GM18502 (cell line): ENCODE measurements at regions not wholly inside any gene's neighbourhood (a gene's known extent, or its start where the extent isn't known, plus 50 kb on each side); places are given as distances from the start of the nearest gene placed in this dataset.

ENCODE experiments used
- ATAC-seq: cut with Tn5 transposase; IDR thresholded peaks from one replicate; pipeline ENCODE4 v1.9.1; 2021; ENCODE audit warnings: mild to moderate bottlenecking; ENCODE audit not compliant: unreplicated experiment, poor library complexity

DNA sequence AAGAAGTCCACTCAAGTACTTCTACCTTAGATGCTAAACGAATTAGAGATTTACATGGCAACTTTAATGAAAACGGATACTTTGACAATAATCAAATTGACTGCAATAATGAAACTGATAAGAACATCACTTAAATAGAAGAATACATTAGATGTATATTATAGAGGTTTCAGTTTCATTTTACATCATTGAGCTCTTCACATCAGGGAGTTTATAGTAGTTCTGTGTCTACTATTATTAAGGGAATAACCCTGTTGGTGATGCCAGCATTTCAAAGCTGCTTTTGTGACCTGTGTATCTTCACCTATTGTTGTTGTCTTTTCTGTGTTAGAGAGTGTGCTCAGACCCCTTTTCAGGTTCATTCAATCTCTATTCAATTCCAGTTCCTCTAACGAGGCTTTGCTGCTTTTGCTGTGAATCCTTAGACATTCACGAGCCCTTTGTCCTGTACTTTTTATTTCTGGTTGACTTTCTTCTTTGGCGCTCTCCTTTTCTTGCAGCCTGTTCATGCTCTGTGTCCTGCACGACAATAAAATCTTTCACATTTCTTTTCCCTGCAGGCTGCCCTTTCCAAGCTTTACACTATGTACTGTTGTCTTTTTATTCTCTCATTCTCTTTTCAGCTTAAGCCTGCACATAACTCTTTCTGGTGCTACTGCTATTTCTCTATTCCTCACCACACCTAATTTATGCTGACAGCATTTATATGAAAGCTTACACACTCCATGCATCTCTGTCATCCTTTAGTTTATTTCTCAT lies 232.1 kb downstream of the CPE start:
- ATAC-seq: peak; percentile 49

DNA sequence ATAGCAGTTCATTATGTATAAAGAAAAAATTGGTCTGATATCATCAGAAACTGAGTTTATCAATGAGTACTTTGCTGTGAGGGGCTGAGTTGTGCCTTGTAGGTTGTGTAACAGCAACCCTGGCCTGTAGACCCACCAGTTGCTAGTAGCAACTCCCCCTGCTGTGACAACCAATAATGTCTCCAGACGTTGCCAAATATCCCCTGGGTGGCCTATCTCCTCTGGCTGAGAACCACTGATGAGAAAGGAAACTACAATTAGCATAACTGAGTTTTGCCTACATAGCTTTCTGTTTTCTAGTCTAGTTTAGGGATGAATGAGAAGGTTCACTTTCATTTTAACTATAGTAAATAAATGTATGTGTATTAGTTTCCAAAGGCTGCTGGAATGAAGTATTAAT lies 234.1 kb downstream of the CPE start:
- ATAC-seq: peak; percentile 97

DNA sequence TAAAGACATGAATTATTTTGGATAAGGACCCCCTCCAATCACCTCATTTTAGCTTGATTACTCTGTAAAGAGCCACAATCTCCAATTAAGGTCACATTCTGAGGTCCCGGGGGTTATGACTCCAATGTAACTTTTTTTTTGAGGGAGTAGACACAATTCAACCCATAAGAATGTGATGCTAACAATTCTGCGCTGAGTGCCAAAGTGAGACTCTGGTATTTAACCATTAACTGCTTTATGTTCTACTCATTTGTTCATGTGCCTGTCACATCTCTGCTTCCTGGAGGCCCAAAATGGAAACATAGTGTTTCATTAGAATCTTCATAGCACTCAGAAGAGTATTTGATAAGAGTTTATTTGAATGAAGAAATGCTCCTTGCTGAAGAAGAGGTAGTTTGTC lies 234.8 kb downstream of the CPE start:
- ATAC-seq: no peak

DNA sequence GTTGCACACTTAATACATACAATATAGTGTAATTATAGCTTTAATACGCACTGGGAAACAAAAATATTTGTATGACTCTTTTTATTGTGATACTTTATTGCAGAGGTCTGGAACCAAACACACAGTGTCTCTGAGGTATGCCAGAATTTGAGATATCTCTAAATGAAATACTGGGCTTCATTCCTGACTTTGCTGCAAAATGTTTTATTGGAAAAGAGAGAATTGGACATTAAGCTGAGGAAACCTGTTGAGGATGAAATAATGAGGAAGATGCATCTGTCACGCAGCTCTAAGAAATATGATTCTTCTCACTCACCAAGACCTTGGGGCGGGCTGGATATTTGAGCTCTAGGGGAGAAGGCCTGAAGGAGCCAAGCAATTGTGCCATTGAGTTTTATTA lies 242.1 kb downstream of the CPE start:
- ATAC-seq: no peak

DNA sequence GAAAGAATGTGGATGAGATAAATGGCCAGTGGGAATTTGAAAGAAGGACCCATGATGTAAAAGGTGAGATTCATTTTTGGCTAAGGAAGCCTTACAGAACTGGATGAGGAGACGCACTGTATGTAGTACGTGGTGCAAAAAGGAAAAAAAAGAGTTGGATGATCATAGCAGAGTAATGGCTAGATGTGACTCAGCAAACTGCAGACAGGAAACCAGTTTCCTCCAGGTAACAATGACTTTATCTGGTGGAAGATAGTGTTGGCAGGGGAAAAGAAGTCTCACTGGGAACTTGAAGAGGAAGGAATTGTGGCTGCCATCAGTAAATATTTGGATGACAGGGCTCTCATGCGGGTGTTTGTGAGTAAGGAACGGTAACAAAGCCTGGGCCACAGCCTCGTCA lies 243.2 kb downstream of the CPE start:
- ATAC-seq: no peak

DNA sequence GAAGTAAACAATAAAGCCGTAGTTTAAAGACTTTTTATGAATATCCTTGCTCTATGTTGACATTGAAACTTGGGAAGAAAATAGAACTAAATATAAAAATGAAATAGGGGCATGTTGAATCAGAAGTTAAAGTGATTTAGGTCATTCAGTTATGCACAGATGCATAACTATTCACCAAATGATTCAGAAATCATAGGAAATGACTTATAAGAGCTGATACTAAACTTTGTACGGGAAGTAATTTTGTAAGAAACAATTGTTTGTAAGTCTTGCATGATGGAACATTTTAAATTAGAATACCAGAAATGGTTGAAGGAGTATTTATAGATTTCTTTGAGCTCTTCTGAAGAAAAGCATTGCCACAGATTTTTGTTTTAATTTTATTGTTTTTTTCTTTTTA lies 246.5 kb downstream of the CPE start:
- ATAC-seq: no peak

DNA sequence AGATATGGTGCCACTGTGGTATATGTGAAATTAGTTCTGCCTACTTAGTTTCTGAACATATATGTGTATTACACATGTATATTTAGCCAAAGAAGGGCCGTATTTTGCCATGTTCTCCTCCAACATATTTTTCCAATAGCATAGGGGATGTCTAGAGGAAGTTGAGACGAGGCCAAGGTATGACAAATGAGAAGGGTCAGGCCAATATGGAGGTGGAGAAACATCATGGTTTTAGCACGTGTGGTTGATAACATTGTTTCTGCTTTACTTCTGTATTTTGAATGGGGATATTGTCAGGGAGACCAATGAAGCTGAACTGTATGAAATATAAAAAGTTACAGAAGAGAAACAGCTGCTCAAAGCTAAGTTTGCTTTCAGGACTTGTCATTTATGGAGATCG lies 246.7 kb upstream of the TLL1 start:
- ATAC-seq: no peak

DNA sequence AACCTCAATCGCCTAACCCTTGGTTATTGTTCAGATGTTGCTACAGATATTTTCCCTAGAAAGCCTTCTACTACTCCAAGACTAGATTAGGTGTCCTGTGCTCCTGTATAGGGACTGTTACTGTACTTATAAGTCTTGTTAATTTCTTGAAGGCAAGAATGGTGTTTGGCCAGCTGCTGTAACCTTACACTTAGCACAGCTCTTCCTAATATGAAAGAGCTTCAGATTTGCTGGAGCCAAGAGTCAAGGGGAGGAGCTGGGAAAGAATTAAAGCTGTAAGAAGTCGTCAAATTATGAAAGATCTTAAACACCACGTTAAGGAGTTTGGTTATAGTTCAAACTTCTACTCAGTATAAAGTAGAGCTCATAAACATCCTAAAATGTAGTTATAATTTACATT lies 245.9 kb upstream of the TLL1 start:
- ATAC-seq: peak; percentile 5

DNA sequence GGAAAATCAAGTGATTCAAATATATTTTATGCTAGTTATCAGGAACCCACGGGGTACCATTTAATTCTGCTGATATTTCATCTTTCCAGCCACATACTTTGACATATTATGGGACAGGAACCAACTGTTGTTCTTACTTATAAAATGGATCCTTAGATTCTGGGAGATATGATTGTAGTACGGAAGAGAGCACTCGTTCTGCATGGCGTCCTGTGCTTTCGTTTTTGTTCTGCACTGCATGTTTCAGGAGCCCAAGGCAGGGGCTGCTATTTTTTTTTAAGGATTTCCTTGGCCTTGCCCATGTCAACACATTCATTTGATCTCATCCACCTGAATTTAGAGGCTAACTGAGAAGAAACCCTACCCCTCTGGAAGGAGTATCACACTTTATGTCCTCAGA lies 245.5 kb upstream of the TLL1 start:
- ATAC-seq: peak; percentile 69

DNA sequence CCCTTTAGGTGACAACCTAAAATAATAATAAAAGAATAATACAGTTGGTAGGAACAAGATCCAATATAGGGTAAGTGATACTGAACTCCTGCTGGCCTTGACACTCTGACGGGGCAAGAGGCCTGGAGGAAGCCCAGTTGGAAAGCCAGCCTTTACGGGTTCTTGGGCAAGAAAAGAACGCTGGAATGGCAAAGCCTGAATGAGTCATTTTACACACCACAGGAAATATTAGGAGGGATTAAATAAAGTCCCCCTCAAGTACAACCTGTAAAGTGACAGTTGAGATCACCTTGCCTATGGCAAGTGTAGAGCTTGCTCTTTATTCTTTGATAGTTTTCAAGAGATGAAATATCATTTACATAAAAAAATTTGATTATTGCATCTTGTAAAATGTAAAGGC lies 244.5 kb upstream of the TLL1 start:
- ATAC-seq: no peak

DNA sequence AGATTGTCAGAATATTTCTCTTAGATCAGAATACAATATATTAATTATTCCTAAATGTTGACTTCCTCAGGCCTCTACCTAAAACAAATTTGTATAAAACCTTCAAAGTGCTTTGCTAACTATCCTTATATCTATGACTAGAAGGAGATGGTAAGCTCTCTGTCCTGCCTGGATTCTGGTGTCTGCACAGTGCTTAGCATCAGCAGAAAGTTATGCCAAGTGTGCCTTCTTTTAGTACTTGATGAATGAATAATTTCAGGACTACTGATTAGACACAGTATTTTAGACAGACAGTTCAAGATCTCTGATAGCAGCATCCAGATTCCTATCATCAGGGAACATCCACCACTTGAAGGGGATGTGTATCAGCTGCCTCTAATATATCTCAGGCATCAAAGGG lies 242.4 kb upstream of the TLL1 start:
- ATAC-seq: no peak

DNA sequence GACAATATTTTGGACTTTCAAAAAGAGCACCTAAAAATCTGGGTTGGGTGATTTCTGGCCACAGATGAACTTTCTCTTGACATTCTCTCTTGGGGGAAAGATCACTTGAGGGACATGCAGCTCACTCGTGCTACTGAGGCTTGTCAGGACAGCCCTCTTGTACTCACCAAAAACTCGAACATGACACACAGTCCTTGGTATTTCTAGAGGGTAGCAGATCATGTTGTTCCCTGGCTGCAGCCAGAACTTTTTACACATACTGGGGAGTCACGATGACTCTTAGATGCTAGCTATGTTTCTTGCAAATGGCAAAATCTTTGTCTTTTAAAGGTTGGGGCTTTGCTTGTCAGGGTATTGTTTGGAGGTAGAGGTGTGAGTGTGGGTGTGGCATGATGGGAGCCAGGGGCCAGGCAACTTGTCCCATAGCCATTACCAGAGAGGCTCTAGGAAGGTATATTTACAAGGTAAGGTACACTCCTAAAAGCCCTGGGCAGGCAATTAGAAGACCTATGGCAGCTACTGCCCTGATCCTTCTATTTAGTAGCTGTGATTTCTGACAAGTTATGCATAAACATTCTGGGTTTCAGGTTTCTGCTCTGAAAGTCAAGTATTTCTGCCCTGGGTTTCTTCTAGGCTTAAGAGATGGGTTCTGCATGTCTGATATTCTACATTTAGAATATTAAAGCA lies 241.7 kb upstream of the TLL1 start:
- ATAC-seq: no peak

DNA sequence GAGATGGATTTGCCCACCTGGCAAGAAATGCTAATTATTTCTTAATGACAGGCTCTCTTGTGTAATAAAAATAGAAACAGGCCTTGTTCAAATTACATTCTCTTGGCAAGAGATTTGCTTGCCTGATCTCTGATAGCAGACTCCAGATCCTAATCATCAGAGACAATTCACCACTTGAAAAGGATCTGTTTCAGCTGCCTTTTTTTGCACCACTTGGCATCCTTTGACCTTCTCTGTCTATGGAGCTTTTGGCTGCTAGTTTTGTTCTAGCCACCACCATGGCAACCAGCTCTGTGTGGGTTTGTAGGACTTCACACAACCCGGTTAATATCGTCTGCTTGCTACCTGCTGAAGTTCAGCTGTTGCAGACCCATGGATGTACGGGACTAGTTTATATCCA lies 241.1 kb upstream of the TLL1 start:
- no peak for ATAC-seq

DNA sequence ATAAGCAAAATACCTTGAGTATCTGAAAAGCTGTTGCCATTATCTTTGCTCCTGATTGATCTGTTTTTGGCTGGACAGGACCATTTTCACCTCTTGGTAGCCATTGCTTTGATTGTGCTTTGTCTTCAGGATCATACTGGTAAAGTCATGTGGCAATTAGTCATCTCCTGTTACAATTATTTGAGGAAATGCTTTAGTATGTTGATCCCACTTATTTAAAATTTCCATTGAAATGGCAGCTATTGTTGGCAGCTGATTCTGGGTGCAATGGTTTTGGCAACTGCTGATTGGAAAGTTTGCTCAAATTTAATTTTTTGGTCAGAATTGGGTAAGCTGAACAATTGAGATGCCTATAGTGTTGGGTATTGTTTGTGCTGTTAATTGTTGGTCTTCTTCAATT lies 238.3 kb upstream of the TLL1 start:
- no peak for ATAC-seq

DNA sequence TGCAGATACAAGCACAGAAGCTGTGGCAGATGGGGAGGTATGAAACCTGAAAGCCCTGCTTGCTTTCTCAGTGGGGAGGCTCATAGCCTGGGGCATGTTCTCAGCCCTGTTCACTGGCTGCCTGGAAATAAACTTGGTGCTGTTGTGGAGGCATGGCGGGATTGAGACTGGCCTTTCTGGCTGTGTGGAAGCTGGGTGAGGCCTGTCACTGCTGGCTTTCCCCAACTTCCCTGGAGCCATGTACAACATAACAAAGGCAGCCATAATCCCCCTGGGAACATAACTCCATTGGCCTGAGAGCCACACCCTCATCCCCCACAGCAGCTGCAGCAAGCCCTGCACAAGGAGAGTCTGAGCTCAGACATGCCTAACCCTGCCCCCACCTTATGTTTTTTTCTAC lies 237.7 kb upstream of the TLL1 start:
- no peak for ATAC-seq

DNA sequence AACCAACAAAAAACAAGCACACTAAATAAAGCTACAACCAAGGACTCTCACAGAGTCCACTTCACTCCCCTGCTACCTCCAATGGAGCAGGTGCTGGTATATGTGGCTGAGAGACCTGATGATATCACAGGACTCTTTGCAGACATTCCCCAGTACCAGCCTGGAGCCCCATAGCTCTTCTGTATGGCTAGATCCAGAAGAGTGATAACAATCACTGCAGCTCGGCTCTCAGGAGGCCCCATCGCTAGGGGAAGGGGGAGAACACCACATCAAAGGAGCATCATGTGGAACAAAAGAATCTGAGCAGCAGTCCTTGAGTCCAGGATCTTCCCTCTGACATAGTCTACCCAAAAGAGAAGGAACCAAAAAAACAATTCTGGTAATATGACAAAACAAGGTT lies 237.1 kb upstream of the TLL1 start:
- ATAC-seq: no peak

DNA sequence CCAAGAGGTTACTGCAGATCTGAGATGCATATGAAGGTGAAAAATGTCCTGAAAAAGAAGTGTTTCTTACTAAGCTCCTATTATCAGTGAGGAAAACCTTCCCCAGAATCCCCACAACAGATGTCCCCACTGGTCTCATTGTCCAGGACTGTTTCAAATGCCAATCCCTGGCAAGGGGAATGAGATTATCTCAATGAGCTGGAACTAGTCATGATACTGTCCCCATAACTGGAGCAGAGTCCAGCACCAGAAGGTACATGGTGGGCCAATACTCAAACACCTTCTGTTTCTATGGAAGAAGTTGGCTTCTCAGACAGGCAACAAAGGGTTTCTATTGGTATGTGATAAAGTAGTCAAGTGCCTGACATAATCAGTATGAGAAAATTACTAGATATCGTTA lies 221.1 kb upstream of the TLL1 start:
- ATAC-seq: no peak

DNA sequence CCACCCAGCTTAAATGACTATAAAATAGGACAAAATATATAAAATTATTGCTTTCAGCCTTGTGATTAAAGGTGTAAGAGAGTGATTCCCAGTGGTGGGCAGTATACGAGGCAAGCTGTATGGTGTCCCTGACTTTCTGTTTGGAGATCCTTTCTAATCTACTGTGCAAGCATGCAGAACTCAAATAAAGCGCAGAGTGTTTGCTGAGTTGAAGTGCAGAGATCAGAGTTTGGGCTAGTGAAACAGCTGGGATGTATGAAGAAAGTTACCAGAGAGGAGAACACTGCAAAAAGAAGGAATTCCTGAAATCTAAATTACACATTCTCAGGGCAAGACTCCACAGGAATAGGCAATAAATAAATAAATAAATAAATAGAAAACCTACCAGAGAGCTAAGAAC lies 218.5 kb upstream of the TLL1 start:
- no peak for ATAC-seq

DNA sequence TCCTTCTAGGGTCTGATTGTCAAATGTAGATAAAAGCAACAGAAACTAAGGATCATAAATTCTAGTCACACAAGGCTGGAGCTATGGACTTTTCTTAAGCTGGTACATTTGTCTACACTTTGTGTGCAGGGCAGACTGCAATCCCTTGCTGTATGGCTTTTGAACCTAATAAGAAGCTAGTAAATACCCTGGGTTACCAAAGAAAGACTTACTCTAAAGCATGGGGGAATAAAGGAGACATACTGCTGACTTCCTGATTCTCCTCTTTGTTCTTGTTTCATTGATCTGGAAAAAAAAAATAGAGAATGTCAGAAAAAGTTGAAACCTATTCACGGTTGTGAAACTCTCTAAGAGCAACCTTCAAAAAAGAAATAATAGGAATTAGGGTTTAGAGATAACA lies 216.6 kb upstream of the TLL1 start:
- no peak for ATAC-seq

DNA sequence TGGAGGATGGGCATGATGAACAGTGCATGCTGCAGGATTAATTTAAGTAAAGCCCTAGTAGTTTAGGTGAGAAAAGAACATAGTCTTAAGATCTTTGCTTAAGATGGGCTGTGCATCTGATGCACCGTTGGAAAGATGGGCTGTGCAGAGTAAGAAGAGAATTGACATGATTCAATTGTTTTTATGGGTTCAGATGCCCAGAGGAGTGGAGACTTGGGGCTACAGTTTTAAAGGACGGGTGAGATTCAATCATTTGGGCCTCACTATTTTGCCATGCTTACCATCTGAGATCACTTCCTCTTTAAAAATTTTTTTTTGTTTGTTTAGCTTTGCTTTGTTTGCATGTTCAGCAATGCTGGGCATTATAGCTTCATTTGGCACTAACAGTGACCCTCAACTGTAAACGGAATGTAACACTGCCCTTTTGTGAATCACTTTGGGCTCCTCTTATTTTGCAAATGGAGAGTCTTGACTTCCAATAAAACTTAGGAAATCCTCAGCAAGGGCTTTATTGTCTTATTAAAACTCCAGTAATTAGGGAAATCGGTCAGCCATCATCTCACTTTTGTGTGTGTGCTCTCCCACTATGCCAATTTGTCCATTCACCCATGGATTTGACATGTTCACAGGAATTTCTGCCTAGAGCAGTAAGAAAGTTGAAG lies 216.1 kb upstream of the TLL1 start:
- ATAC-seq: no peak

DNA sequence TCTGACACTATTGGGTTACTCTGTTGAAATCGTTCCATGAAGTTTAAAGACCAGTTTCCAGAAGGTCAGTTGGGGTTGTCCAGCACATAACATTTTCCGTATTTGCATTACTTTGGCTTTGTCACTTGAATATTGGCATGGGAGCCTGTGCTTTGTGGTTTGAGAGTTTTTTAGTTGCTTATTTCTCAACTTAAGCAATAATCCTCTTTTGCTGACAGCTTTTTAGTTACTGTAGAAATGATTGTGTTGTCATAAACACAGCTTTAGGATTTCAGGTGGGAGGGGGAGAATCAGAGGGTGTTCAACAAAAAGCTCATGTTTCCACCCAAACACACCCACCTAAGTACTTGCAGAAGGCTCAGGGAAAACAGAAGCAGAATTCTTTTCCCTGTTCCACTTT lies 210.7 kb upstream of the TLL1 start:
- no peak for ATAC-seq

DNA sequence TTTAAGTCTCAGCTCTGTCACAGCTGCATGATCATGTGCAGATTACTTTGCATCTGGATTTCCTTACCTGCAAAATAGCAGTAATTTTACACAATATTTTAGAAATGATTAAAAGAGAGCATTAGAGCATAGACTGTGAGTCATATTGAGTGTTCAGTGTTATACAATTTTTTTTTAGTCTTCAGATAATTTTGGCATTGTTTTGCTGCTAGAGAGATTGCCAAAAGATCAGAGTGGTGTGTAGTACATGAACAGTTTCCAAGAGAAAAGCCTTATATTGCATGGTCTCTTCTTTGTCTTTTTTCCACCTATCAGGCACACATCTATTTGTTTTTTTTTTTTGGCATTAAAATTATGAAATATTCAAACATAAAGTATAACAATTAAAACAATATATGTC lies 209.6 kb upstream of the TLL1 start:
- ATAC-seq: no peak
